Type B pancreatic cell (in vitro differentiated cells): ENCODE measurements at regions not wholly inside any gene's neighbourhood (a gene's known extent, or its start where the extent isn't known, plus 50 kb on each side); places are given as distances from the start of the nearest gene placed in this dataset.

Experiments used
- DNase-seq: peaks from one replicate; pipeline ENCODE4 v3.0.0; 2021; ENCODE audit warnings: mixed read lengths; ENCODE audit not compliant: unreplicated experiment; ENCODE audit errors: extremely low spot score
- H3K27ac Mint-ChIP-seq: 2 replicates; pipeline ENCODE4 v1.8.0; 2021; ENCODE audit warnings: mild to moderate bottlenecking, mixed read lengths
- H3K27me3 Mint-ChIP-seq: 2 replicates; pipeline ENCODE4 v1.8.0; 2021; ENCODE audit warnings: mixed read lengths
- H3K36me3 Mint-ChIP-seq: 2 replicates; pipeline ENCODE4 v1.8.0; 2021; ENCODE audit warnings: mixed read lengths
- H3K4me1 Mint-ChIP-seq: one replicate; pipeline ENCODE4 v1.8.0; 2021; ENCODE audit warnings: mixed read lengths; ENCODE audit not compliant: unreplicated experiment
- H3K4me3 Mint-ChIP-seq: 2 replicates; pipeline ENCODE4 v1.8.0; 2021; ENCODE audit warnings: mild to moderate bottlenecking, mixed read lengths
- H3K9me3 Mint-ChIP-seq: 2 replicates; pipeline ENCODE4 v1.8.0; 2021; ENCODE audit warnings: mixed read lengths
- CTCF ChIP-seq: fragments of 200-600 bp; sonication (generic); conservative IDR thresholded peaks from 2 replicates; pipeline ENCODE4 v1.5.0; 2021; ENCODE audit warnings: antibody characterized with exemption, mild to moderate bottlenecking

- no peak for DNase-seq
- no peaks in the 10 kb centered on the region for H3K36me3 Mint-ChIP-seq
- no peaks in the 10 kb centered on the region for H3K4me1 Mint-ChIP-seq
- no peak overlapping the region for H3K4me3 Mint-ChIP-seq
- no peaks in the 10 kb centered on the region for H3K9me3 Mint-ChIP-seq
- no peak for TF ChIP-seq CTCF
- no peaks in the 10 kb centered on the region for H3K27me3 Mint-ChIP-seq
- H3K27ac Mint-ChIP-seq = no peak overlapping the region
Observed at GRCh38 chr4:23060776-23061175, 368.0 kb downstream of the GBA3 start.

GRCh38 chr4:23058165-23058776, 365.5 kb downstream of the GBA3 start:
- Mint-ChIP-seq H3K27ac (no peak overlapping the region), H3K9me3 (no peaks in the 10 kb centered on the region), H3K4me3 (no peak overlapping the region), H3K4me1 (no peaks in the 10 kb centered on the region), H3K27me3 (no peaks in the 10 kb centered on the region), H3K36me3 (no peaks in the 10 kb centered on the region)
- TF ChIP-seq CTCF = no peak
- no peak for DNase-seq

GRCh38 chr4:23041501-23041900, 348.8 kb downstream of the GBA3 start:
- no peak for DNase-seq
- Mint-ChIP-seq H3K9me3 (no peaks in the 10 kb centered on the region), H3K36me3 (no peaks in the 10 kb centered on the region), H3K4me1 (no peaks in the 10 kb centered on the region), H3K4me3 (no peak overlapping the region), H3K27ac (no peak overlapping the region), H3K27me3 (peaks cover 4% of the 10 kb centered on the region)
- TF ChIP-seq CTCF = no peak

- H3K4me1 Mint-ChIP-seq = no peaks in the 10 kb centered on the region
- H3K27me3 Mint-ChIP-seq = peaks cover 4% of the 10 kb centered on the region
- no peak overlapping the region for H3K4me3 Mint-ChIP-seq
- no peaks in the 10 kb centered on the region for H3K36me3 Mint-ChIP-seq
- no peak for TF ChIP-seq CTCF
- no peak overlapping the region for H3K27ac Mint-ChIP-seq
- no peaks in the 10 kb centered on the region for H3K9me3 Mint-ChIP-seq
- no peak for DNase-seq
Observed at GRCh38 chr4:23040539-23040938, 347.8 kb downstream of the GBA3 start.

- Mint-ChIP-seq H3K36me3 (no peaks in the 10 kb centered on the region), H3K4me1 (no peaks in the 10 kb centered on the region), H3K9me3 (no peaks in the 10 kb centered on the region), H3K27me3 (peaks cover under 1% of the 10 kb centered on the region), H3K4me3 (no peak overlapping the region), H3K27ac (no peak overlapping the region)
- DNase-seq = no peak
- TF ChIP-seq CTCF = no peak
Observed at GRCh38 chr4:23039818-23040217, 347.1 kb downstream of the GBA3 start.
